RPMI7951 (cell line): ENCODE measurements at regions not wholly inside any gene's neighbourhood (a gene's known extent, or its start where the extent isn't known, plus 50 kb on each side); places are given as distances from the start of the nearest gene placed in this dataset.
"Not testable (repeated sequence)": the region's sequence is repeated elsewhere in the genome, so short reads cannot be mapped to it uniquely, and the experiment has no call there.

ENCODE experiments used
- DNase-seq: peaks from one replicate; pipeline ENCODE4 v3.0.0-alpha.2; 2012; ENCODE audit warnings: low read depth

- DNase-seq, result peak; percentile 44
Observed at GRCh38 chr4:105050896-105051295, 95.8 kb upstream of the TET2 start.

- no peak for DNase-seq
Observed at GRCh38 chr4:105057370-105058105, 89.1 kb upstream of the TET2 start.

GRCh38 chr4:105058177-105058812 is 88.4 kb upstream of the TET2 start:
- DNase-seq, result peak; percentile 83

GRCh38 chr4:105059337-105059736 is 87.3 kb upstream of the TET2 start:
- peak; percentile 16 for DNase-seq

DNA sequence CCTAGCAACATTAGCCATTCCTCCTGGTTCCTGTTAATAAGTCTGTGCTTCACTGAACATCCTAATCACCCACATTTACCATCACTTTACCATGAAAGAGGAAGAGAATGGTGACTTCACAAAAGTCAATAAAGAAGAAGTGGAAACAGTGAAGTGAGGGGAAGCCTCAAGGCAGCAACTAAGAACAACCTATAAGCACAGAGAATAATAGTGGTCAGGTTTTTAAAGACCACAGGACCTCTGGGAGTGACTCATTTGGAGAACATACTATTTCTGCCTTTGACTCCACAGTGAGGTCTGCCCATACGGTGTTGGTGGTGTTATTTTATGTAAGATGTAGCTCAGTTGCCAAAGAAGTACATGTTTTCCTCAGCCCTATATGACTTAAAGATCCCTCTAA is 86.0 kb upstream of the TET2 start:
- peak; percentile 76 for DNase-seq

- peak; percentile 78 for DNase-seq
Observed at GRCh38 chr4:105061136-105061696, 85.5 kb upstream of the TET2 start.

DNA sequence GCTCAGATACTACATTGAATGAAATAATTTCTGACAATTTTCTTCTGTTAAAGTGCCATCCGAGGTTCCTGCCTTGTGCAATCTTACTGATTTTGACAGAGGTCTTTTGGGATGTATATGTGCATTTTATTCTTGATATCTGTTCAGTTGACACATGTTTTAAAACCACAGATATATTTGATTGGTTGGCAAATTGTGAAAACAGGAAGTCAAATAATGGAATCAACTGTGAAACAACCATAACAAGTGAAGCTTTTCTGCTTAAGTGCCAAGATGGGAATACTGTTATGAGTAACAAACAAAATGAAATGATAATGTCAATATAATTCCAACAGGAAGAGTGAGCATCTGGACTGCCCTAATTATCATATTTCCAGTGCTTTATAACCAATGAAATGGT is 84.9 kb upstream of the TET2 start:
- peak; percentile 8 for DNase-seq

DNA sequence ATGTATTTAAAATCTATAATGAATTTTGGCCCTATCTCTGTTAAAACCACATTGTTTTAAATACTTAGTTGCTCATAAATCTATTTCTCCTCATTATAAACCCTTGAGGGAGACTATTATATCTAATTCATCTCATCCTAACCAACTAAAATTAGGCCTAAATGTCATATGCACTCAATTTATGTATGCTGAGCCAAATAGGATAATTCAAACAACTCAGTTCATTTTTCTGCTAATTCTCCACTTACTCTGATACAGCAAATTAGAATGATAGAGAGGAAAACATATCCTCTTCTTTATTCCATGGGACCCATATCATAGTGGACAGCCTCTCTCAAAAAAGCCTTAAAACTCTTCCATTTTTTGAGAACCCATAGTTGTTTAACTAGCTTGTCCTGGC is 80.3 kb upstream of the TET2 start:
- DNase-seq, result no peak

DNA sequence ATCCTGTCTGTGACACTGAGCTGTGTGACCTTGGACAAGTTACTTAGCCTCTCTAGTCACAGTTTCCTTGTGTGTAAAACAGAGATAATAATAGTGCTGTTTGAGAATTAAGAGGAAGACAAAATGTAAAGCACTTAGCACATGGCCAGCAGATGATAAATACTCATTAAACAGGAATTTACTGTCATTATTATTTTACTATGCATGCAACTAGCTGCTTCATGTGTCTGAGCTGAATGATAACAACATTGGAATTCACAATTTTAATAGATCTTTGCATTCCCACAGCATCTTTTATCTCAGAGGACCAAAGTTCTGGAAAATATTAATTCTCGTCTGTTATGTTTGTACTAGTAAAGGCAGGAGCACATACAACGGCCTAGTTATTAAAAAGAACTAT is 79.2 kb upstream of the TET2 start:
- DNase-seq, result no peak

DNA sequence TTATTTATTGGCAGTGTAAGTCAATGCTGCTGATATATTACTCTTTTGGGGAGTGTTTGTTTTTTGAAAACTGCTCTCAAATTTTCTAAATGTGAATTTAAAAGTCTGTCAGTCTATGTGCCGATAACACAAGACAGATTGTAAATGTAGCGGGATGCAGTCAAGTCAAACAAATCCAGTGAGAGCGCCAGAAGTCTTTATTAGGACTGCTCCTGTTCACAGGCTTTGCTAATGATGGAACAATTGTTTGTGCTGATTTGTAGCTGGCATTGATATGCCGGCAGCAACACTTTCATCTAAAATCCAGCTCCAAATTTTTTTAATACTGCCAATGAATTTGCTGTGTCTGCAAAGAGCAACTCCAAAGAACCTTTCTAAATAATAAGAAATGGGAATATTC is 78.7 kb upstream of the TET2 start:
- no peak for DNase-seq

GRCh38 chr4:105068516-105068915 is 78.2 kb upstream of the TET2 start:
- DNase-seq, result no peak

GRCh38 chr4:105072095-105072494 is 74.6 kb upstream of the TET2 start:
- not testable (repeated sequence) for DNase-seq

GRCh38 chr4:105074097-105074496 is 72.6 kb upstream of the TET2 start:
- DNase-seq, result no peak

- DNase-seq, result no peak
Observed at GRCh38 chr4:105075045-105075444, 71.6 kb upstream of the TET2 start.

DNA sequence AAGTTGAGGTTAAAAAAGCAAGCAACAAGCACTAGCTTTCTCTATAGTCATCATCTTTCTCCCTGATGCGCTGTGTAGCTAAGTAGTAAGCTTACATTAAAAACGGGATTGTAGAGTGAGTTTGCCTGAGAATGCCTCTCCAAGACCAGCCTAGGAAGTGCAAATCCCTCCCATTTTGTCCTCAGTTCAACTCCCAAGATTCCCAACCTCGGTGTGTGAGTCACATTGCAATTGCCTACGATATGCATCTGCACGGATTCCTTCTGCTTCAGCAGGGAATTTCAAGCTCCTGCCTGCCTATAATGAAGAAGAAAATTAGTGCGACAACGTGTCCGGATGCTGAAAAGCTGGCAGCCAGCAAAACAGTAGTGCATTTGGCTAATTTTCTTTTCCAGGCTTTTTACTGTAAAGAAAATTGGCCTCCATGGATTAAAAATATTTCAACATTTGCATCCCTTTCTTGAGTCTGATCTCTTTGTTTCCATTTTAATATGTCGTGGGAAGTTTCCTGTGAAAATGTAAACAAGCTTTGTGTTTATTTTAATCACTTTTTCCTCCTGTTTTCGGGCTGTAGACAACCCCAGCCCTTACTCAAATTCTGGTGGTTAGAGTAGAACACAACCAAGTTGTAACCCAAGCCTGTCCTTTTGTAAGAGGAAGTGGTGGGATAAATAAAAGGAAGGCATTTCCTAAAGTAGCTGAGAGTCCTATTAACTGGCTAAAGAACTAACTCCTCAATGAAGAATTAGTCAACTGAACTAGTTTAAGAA is 58.4 kb upstream of the TET2 start:
- peak; percentile 96 for DNase-seq

GRCh38 chr4:105092356-105092755 is 54.3 kb upstream of the TET2 start:
- peak; percentile 85 for DNase-seq

- DNase-seq, result peak; percentile 51
Observed at GRCh38 chr4:105092768-105093167, 53.9 kb upstream of the TET2 start.

GRCh38 chr4:105093975-105094374 is 52.7 kb upstream of the TET2 start:
- no peak for DNase-seq
